GM06990 (cell line): ENCODE measurements at regions not wholly inside any gene's neighbourhood (a gene's known extent, or its start where the extent isn't known, plus 50 kb on each side); places are given as distances from the start of the nearest gene placed in this dataset.

Experiments
- DNase-seq: peaks from one replicate; pipeline ENCODE4 v3.0.0-alpha.2; 2011; ENCODE audit not compliant: insufficient read length; ENCODE audit errors: extremely low read depth
- H3K27me3 ChIP-seq: replicated peaks from 2 replicates; pipeline ENCODE4 v1.6.0; 2011; ENCODE audit warnings: low read length; ENCODE audit not compliant: control insufficient read depth, insufficient read depth
- H3K36me3 ChIP-seq: 2 replicates; pipeline ENCODE4 v1.5.1; 2011; ENCODE audit warnings: low read length; ENCODE audit not compliant: control insufficient read depth, insufficient read depth
- H3K4me3 ChIP-seq: replicated peaks from 2 replicates; pipeline ENCODE4 v1.5.1; 2011; ENCODE audit warnings: low read depth, mild to moderate bottlenecking, control low read depth, low read length
- CTCF ChIP-seq: IDR thresholded peaks from 2 replicates; pipeline ENCODE4 v1.5.1; 2011; ENCODE audit warnings: low read length, control low read depth, mild to moderate bottlenecking, inconsistent platforms; ENCODE audit not compliant: insufficient read depth, poor library complexity, severe bottlenecking

GRCh38 chr2:146455325-146455724 lies 1389.5 kb upstream of the ACVR2A start:
- no peaks in the 10 kb centered on the region for H3K27me3 ChIP-seq
- DNase-seq, result no peak
- no peak overlapping the region for H3K4me3 ChIP-seq
- no peaks in the 10 kb centered on the region for H3K36me3 ChIP-seq
- no peak for TF ChIP-seq CTCF

GRCh38 chr2:146451972-146452371 lies 1392.9 kb upstream of the ACVR2A start:
- peak; percentile 19 for DNase-seq
- H3K27me3 ChIP-seq, result no peaks in the 10 kb centered on the region
- no peaks in the 10 kb centered on the region for H3K36me3 ChIP-seq
- H3K4me3 ChIP-seq, result no peak overlapping the region
- no peak for TF ChIP-seq CTCF

- no peak for TF ChIP-seq CTCF
- H3K27me3 ChIP-seq, result no peaks in the 10 kb centered on the region
- DNase-seq, result no peak
- no peak overlapping the region for H3K4me3 ChIP-seq
- no peaks in the 10 kb centered on the region for H3K36me3 ChIP-seq
These were observed 1394.7 kb upstream of the ACVR2A start for GRCh38 chr2:146450131-146450530.

GRCh38 chr2:146444987-146445386 lies 1399.8 kb upstream of the ACVR2A start:
- Histone ChIP-seq H3K4me3 (no peak overlapping the region), H3K36me3 (no peaks in the 10 kb centered on the region), H3K27me3 (no peaks in the 10 kb centered on the region)
- no peak for TF ChIP-seq CTCF
- DNase-seq, result no peak

GRCh38 chr2:146444085-146444484 lies 1400.7 kb upstream of the ACVR2A start:
- no peak for TF ChIP-seq CTCF
- no peak for DNase-seq
- H3K36me3 ChIP-seq, result no peaks in the 10 kb centered on the region
- no peak overlapping the region for H3K4me3 ChIP-seq
- no peaks in the 10 kb centered on the region for H3K27me3 ChIP-seq

- no peak for TF ChIP-seq CTCF
- no peaks in the 10 kb centered on the region for H3K36me3 ChIP-seq
- H3K4me3 ChIP-seq, result no peak overlapping the region
- DNase-seq, result no peak
- H3K27me3 ChIP-seq, result no peaks in the 10 kb centered on the region
These were observed 1406.6 kb upstream of the ACVR2A start for GRCh38 chr2:146438246-146438645.
